ELR (cell line): ENCODE measurements at regions not wholly inside any gene's neighbourhood (a gene's known extent, or its start where the extent isn't known, plus 50 kb on each side); places are given as distances from the start of the nearest gene placed in this dataset.
A peak's percentile ranks its signal among the peaks of the same experiment; 100 is the strongest.
"Not testable (repeated sequence)": the region's sequence is repeated elsewhere in the genome, so short reads cannot be mapped to it uniquely, and the experiment has no call there.

Experiments used
- DNase-seq: peaks from one replicate; pipeline ENCODE4 v3.0.0-alpha.2; 2015; ENCODE audit warnings: low read depth

DNA sequence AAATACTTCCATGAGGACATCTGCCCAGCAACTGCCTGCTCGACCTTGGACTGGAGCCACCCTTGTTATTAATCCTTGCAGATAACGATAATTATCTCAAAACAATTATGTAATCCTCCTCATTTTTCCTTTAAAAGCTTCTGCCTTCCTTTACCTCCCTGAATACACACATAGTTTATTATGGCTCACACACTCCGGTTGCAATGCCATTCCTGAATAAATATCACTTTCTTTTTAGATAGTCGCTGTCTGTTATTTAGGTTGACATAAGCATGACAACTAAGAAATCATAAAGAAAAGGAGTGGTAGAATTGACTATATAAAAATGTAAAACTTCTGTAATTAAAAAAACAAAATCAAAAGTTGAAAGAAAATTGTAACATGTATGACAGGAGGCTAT lies 64.8 kb downstream of the B4GALT7 start:
- DNase-seq, result not testable (repeated sequence)

GRCh38 chr5:177665172-177665571 lies 65.2 kb downstream of the B4GALT7 start:
- DNase-seq, result not testable (repeated sequence)

DNA sequence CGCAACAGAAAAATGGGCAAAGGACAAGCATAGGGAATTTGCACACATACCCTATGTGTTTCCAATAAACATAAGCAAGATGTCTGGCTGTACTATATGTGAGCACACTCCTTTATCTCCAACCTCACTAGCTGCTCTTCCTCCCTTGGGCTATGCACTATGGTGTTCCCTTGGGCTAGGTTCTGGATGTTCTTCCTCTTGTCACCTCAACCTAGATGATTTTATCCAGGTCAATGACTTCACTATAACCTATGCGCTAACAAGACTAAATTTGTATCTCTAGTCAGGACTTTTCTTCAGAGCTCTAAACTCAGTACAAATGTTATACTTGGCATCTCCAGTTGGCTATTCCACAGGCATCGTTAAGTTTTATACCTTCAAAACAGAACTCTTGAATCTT lies 66.0 kb downstream of the B4GALT7 start:
- not testable (repeated sequence) for DNase-seq

GRCh38 chr5:177671035-177671754 lies 71.3 kb downstream of the B4GALT7 start:
- not testable (repeated sequence) for DNase-seq

GRCh38 chr5:177671755-177672690 lies 72.1 kb downstream of the B4GALT7 start:
- peak; percentile 39 for DNase-seq
